ENCODE measurements at regions not wholly inside any gene's neighbourhood (a gene's known extent, or its start where the extent isn't known, plus 50 kb on each side); places are given as distances from the start of the nearest gene placed in this dataset.

DNA sequence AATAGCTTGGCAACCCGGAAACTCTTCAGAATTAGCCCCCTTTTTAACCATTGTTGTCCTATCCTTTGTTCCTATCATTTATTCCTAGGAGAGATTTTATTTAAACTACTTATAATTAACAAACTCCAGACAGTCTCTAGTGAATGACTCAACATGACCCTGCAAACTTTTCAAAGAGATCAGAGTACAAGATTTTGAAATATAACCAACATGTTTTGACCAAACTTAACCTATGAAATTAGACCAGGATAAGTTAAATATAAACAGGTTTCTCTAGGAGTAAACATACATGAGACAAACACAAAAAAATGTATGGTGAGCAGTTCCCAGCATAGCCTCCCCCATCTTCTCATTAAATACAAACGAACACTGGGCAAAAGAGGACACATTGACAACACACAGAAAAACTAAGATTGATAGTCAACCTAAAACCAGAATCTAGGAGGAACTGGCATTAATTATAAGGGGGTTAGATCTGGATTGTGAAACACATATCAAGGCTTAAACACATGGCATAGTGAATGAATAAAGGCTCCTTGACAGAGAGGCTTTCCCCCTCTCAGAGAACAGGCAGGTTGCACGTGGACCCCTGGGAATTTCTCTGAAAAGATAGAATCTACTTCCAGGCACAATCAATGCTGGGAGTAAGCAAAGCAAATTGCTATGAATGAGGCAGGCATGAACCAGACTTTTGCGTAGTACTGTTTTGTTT, 284.1 kb downstream of the IRS1 start:
- no peaks in the 10 kb centered on the region; the same call in 1 of the 2 replicates for H3K9me3 ChIP-seq
- no peak overlapping the region for H3K9ac ChIP-seq
- H3K27ac ChIP-seq = no peak overlapping the region
- H3K4me1 ChIP-seq = no peaks in the 10 kb centered on the region
- H3K4me3 ChIP-seq = no peak overlapping the region
- no peaks in the 10 kb centered on the region for H3K36me3 ChIP-seq
- H3K27me3 ChIP-seq = no peaks in the 10 kb centered on the region
- no peak for TF ChIP-seq Cebpa-rat (IDR thresholded peaks at IDR 0.05)
- H3K4me2 ChIP-seq = no peak overlapping the region
- H4K20me1 ChIP-seq = no peaks in the 10 kb centered on the region

DNA sequence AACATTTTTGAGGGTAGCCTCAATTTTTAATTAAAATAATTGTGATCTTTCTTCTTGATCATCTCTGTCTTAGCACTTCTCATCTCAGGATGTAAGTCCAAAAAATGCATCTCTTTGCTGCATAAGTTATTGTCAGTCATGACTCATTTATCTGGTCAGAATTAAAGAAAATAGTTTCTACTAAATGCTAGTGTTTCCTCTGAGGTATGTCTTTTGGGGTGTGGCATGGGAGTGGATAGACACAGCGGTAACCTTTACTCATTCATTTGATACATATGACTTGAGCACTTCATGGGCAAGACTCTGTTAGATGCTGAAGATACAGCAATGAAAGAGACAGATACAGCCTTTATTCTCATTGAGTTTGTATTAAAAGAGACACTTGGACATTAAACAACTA, 284.7 kb downstream of the IRS1 start:
- no peaks in the 10 kb centered on the region for H3K27me3 ChIP-seq
- no peaks in the 10 kb centered on the region; the same call in 1 of the 2 replicates for H3K9me3 ChIP-seq
- no peaks in the 10 kb centered on the region for H3K36me3 ChIP-seq
- no peak for TF ChIP-seq Cebpa-rat (IDR thresholded peaks at IDR 0.05)
- no peak overlapping the region for H3K4me3 ChIP-seq
- no peak overlapping the region for H3K27ac ChIP-seq
- no peak overlapping the region for H3K4me2 ChIP-seq
- H3K4me1 ChIP-seq = no peaks in the 10 kb centered on the region
- H4K20me1 ChIP-seq = no peaks in the 10 kb centered on the region
- no peak overlapping the region for H3K9ac ChIP-seq

DNA sequence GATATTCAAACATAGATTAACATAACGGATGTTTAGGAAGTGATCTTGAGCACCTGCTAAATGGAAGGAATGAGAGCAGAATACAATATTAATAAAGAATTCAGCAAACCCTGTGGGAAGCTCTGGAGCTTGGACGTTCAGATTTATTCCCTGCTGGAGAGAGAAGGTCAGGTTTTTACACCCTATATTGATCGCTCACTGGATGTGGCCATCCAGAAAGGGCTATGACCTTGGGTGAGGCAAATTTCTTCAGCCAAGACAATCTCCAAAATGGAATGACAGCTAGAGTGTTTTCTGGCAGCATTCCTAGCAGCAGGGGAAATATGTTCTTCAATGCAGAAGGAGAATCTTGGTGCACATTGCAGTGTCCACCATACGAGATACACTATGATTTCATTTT, 288.3 kb downstream of the IRS1 start:
- Histone ChIP-seq H3K27me3 (no peaks in the 10 kb centered on the region), H3K27ac (no peak overlapping the region), H3K4me3 (no peak overlapping the region), H3K36me3 (no peaks in the 10 kb centered on the region), H3K9ac (no peak overlapping the region), H4K20me1 (no peaks in the 10 kb centered on the region), H3K4me2 (no peak overlapping the region), H3K4me1 (no peaks in the 10 kb centered on the region), H3K9me3 (no peaks in the 10 kb centered on the region)
- TF ChIP-seq Cebpa-rat (IDR thresholded peaks at IDR 0.05) = no peak

GRCh38 chr2:226508683-226509082, 290.9 kb downstream of the IRS1 start:
- Histone ChIP-seq H3K27ac (no peak overlapping the region), H3K9ac (no peak overlapping the region), H4K20me1 (no peaks in the 10 kb centered on the region), H3K9me3 (peaks cover 5% of the 10 kb centered on the region; the same call in 1 of the 2 replicates), H3K36me3 (no peaks in the 10 kb centered on the region), H3K4me1 (no peaks in the 10 kb centered on the region), H3K27me3 (no peaks in the 10 kb centered on the region), H3K4me3 (no peak overlapping the region), H3K4me2 (no peak overlapping the region)
- no peak for TF ChIP-seq Cebpa-rat (IDR thresholded peaks at IDR 0.05)

DNA sequence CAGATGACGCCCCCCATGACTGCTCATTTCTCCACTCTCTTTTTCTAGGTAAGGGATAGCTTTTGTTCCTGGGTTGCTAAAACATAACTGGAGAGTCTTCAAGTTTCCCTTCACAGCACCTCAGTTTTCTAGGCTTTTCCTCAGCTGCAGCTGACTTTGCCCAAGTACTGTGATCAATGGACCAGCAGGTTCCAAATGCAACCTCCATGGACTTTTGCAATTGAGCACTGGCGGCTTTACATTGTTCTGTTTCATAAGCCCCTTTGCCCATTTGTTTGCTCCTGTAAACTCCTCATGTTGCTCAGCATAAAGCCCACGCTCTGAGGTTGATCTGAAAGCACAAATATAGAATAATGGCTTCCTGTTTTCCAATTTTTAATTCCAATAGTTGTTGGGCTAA, 291.6 kb downstream of the IRS1 start:
- Histone ChIP-seq H3K4me2 (no peak overlapping the region), H3K4me1 (no peaks in the 10 kb centered on the region), H3K36me3 (no peaks in the 10 kb centered on the region), H3K9ac (no peak overlapping the region), H3K9me3 (peaks cover 7% of the 10 kb centered on the region; the same call in 1 of the 2 replicates), H3K27me3 (no peaks in the 10 kb centered on the region), H3K27ac (no peak overlapping the region), H3K4me3 (no peak overlapping the region), H4K20me1 (no peaks in the 10 kb centered on the region)
- no peak for TF ChIP-seq Cebpa-rat (IDR thresholded peaks at IDR 0.05)

- Histone ChIP-seq H3K36me3 (no peaks in the 10 kb centered on the region), H4K20me1 (no peaks in the 10 kb centered on the region), H3K9ac (no peak overlapping the region), H3K9me3 (no peaks in the 10 kb centered on the region), H3K4me3 (no peak overlapping the region), H3K27ac (no peak overlapping the region), H3K4me1 (no peaks in the 10 kb centered on the region), H3K27me3 (no peaks in the 10 kb centered on the region), H3K4me2 (no peak overlapping the region)
- TF ChIP-seq Cebpa-rat (IDR thresholded peaks at IDR 0.05) = no peak
Observed at GRCh38 chr2:226497146-226497909, 302.3 kb downstream of the IRS1 start.

- Histone ChIP-seq H3K9me3 (no peaks in the 10 kb centered on the region), H4K20me1 (no peaks in the 10 kb centered on the region), H3K4me1 (no peaks in the 10 kb centered on the region), H3K27me3 (no peaks in the 10 kb centered on the region), H3K4me2 (no peak overlapping the region), H3K4me3 (no peak overlapping the region), H3K36me3 (no peaks in the 10 kb centered on the region), H3K27ac (no peak overlapping the region), H3K9ac (no peak overlapping the region)
- no peak for TF ChIP-seq Cebpa-rat (IDR thresholded peaks at IDR 0.05)
Observed at GRCh38 chr2:226496273-226496550, 303.4 kb downstream of the IRS1 start.

DNA sequence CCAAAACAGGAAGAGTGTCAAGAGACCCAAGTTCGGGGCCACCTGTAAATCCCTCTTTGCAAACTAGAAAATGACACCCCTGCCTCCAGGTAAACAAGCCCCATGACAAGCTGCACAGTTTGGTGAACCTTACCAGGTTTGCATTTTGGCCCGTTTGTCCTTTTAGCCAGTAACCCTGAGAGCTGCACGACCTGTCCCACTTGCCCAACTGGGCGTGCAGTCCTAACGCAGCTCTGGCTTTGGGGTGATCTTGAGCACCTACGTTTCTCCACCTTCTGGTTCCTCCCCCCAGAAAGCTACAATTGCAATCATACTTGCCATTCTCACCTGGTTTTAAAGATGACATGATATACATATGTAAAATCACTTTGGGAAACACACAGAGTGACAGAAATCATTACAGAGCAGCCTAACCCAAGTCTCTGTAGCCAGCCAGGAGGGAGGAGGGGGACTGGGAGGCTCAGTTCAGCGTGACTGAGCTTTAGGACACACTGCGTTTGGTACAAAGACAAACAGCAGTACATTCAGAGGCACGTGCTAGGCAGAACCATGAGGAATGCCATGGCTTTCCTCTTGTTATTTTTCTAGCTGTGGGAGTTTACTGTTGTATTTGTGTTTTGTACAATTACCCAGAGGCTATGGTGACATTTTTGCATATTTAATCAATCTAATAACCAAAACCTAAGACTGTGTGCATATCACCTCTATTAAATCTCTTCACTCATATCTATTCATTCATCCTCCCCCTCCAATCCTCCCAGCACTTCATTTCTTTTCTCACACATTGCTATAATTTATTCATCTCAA, 304.0 kb downstream of the IRS1 start:
- H3K27me3 ChIP-seq = no peaks in the 10 kb centered on the region
- H3K4me1 ChIP-seq = no peaks in the 10 kb centered on the region
- no peaks in the 10 kb centered on the region for H4K20me1 ChIP-seq
- TF ChIP-seq Cebpa-rat (IDR thresholded peaks at IDR 0.05) = no peak
- no peak overlapping the region for H3K4me2 ChIP-seq
- H3K9me3 ChIP-seq = no peaks in the 10 kb centered on the region
- H3K4me3 ChIP-seq = no peak overlapping the region
- no peak overlapping the region for H3K27ac ChIP-seq
- no peak overlapping the region for H3K9ac ChIP-seq
- no peaks in the 10 kb centered on the region for H3K36me3 ChIP-seq

- no peak for TF ChIP-seq Cebpa-rat (IDR thresholded peaks at IDR 0.05)
- H3K27me3 ChIP-seq = no peaks in the 10 kb centered on the region
- H3K4me1 ChIP-seq = no peaks in the 10 kb centered on the region
- H3K9me3 ChIP-seq = no peaks in the 10 kb centered on the region
- no peaks in the 10 kb centered on the region for H3K36me3 ChIP-seq
- no peak overlapping the region for H3K4me2 ChIP-seq
- no peak overlapping the region for H3K9ac ChIP-seq
- H3K27ac ChIP-seq = no peak overlapping the region
- no peak overlapping the region for H3K4me3 ChIP-seq
- H4K20me1 ChIP-seq = no peaks in the 10 kb centered on the region
Observed at GRCh38 chr2:226491112-226491511, 308.5 kb downstream of the IRS1 start.
